ENCODE measurements at regions not wholly inside any gene's neighbourhood (a gene's known extent, or its start where the extent isn't known, plus 50 kb on each side); places are given as distances from the start of the nearest gene placed in this dataset.
"Not testable (repeated sequence)": the region's sequence is repeated elsewhere in the genome, so short reads cannot be mapped to it uniquely, and the experiment has no call there.

DNA sequence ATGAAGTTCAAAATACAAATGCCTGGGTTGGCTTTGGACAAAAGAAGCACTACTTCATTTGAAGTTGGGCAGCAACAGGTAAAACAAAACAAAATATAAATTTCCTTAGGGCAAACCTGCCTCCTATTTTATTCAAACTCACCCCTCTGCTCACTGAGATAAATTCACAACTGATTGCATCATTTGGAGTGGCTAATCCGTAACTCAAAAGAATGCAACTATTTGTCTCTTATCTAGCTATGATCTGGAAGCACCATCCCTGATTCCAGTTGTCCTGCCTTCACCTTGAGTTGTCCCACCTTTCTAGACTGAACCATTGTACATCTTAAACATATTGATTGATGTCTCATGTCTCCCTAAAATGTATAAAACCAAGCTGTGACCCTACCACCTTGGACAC is 145.0 kb downstream of the CCER1 start:
- Mint-ChIP-seq H3K4me1 (ENCODE audit: low read depth) (no peaks in the 10 kb centered on the region), H3K4me3 (no peak overlapping the region), H3K9me3 (peaks cover 3% of the 10 kb centered on the region), H3K27me3 (ENCODE audit: low read depth) (peaks cover 2% of the 10 kb centered on the region), H3K36me3 (ENCODE audit: insufficient read depth) (no peaks in the 10 kb centered on the region)
- DNase-seq (no peak), ATAC-seq (no peak)

DNA sequence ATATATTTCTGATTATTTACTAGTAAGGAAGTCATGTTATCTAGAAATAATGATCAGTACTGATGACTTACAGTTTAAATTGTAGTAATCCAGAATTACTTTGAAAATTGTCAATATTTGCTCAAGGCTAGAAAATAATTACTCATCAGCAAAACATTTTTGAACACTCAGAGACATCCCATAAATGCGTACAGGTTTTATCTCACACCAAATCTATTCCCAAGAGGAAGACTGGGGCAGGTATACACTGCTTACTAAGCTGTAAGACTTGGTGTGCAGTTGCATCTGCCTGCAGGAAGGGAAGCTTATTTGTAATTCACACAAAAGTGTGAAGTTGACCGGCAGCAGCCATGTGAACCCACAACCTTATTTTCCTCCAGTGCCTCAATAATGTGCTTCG is 146.4 kb downstream of the CCER1 start:
- no peak for DNase-seq
- H3K27me3 Mint-ChIP-seq (ENCODE audit: low read depth) = peaks cover 2% of the 10 kb centered on the region
- peaks cover 2% of the 10 kb centered on the region for H3K9me3 Mint-ChIP-seq
- no peaks in the 10 kb centered on the region for H3K4me1 Mint-ChIP-seq (ENCODE audit: low read depth)
- no peak overlapping the region for H3K4me3 Mint-ChIP-seq
- no peak for ATAC-seq
- H3K36me3 Mint-ChIP-seq (ENCODE audit: insufficient read depth) = no peaks in the 10 kb centered on the region

DNA sequence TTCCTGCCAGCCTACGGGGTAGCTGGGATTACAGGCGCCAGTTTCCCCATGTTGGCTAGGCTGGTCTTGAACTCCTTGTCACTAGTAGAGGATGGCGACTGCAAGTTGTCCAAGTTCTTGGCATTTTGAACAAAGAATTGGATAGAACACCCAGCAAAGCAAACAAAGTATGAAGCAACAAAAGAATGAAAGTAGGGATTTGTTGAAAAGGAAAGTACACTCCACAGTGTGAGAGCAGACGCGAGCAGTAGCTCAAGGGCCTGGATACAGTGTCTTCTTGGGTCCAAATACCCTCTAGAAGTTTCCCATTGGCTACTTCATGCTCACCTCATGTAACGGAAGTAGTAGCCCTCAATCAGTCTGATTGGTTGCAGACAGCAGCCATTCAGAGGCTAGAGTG is 152.2 kb downstream of the CCER1 start:
- H3K36me3 Mint-ChIP-seq (ENCODE audit: insufficient read depth) = no peaks in the 10 kb centered on the region
- H3K4me1 Mint-ChIP-seq (ENCODE audit: low read depth) = no peaks in the 10 kb centered on the region
- H3K27me3 Mint-ChIP-seq (ENCODE audit: low read depth) = peaks cover 2% of the 10 kb centered on the region
- DNase-seq (no peak), ATAC-seq (no peak)
- no peak overlapping the region for H3K4me3 Mint-ChIP-seq
- H3K9me3 Mint-ChIP-seq = no peaks in the 10 kb centered on the region

DNA sequence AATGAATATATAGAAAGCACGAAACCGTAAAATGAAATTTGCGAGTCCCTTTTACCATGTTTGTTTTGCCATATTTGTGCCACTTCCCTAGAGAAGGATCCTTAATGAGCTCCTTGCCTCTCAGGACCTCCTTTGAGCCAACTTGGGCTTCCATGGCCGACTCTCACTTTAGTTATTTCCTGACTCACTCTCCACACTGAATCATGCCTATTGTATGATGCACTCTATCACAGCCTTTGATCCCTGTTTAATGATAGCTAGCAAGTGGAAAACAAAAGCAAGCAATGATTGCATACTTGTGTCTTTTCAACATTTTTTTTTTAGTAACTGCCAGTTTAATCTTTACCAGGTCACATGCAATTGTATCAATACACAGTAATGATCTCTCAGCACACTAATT is 153.2 kb downstream of the CCER1 start:
- DNase-seq = no peak
- H3K36me3 Mint-ChIP-seq (ENCODE audit: insufficient read depth) = no peaks in the 10 kb centered on the region
- H3K9me3 Mint-ChIP-seq = no peaks in the 10 kb centered on the region
- no peak overlapping the region for H3K4me3 Mint-ChIP-seq
- no peaks in the 10 kb centered on the region for H3K4me1 Mint-ChIP-seq (ENCODE audit: low read depth)
- no peaks in the 10 kb centered on the region for H3K27me3 Mint-ChIP-seq (ENCODE audit: low read depth)
- no peak for ATAC-seq

DNA sequence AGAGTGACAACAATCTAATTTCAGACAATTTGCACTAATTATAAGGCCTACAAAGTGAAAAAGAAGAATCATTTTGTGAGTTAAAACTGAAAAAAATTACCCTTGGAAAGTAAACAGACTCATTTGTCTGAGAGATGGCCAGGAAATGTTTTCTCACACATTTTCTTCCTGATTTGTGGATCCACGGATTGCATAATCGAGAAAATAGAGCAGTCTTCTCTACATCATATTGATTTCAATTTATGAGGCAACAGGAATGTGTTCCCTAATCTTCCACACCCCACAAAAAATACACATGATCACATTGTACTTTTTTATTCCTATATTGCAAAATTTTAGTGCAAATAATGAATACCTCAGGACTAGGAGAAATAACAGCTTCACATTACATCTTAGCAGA is 160.8 kb downstream of the CCER1 start:
- no peaks in the 10 kb centered on the region for H3K9me3 Mint-ChIP-seq
- DNase-seq = no peak
- no peaks in the 10 kb centered on the region for H3K4me1 Mint-ChIP-seq (ENCODE audit: low read depth)
- no peak for ATAC-seq
- H3K27me3 Mint-ChIP-seq (ENCODE audit: low read depth) = no peaks in the 10 kb centered on the region
- no peaks in the 10 kb centered on the region for H3K36me3 Mint-ChIP-seq (ENCODE audit: insufficient read depth)
- H3K4me3 Mint-ChIP-seq = no peak overlapping the region

GRCh38 chr12:90792718-90793117 is 162.3 kb downstream of the CCER1 start:
- not testable (repeated sequence) for H3K4me3 Mint-ChIP-seq; H3K36me3 Mint-ChIP-seq (ENCODE audit: insufficient read depth); H3K27me3 Mint-ChIP-seq (ENCODE audit: low read depth); DNase-seq; ATAC-seq; H3K9me3 Mint-ChIP-seq; H3K4me1 Mint-ChIP-seq (ENCODE audit: low read depth)

- no peaks in the 10 kb centered on the region for H3K4me1 Mint-ChIP-seq (ENCODE audit: low read depth)
- DNase-seq = no peak
- no peak overlapping the region for H3K4me3 Mint-ChIP-seq
- no peaks in the 10 kb centered on the region for H3K27me3 Mint-ChIP-seq (ENCODE audit: low read depth)
- no peaks in the 10 kb centered on the region for H3K36me3 Mint-ChIP-seq (ENCODE audit: insufficient read depth)
- no peak for ATAC-seq
- H3K9me3 Mint-ChIP-seq = no peaks in the 10 kb centered on the region
Measured at GRCh38 chr12:90791445-90791844, 163.5 kb downstream of the CCER1 start.

GRCh38 chr12:90790747-90791146 is 164.2 kb downstream of the CCER1 start:
- Mint-ChIP-seq H3K36me3 (ENCODE audit: insufficient read depth) (no peaks in the 10 kb centered on the region), H3K9me3 (no peaks in the 10 kb centered on the region), H3K4me1 (ENCODE audit: low read depth) (no peaks in the 10 kb centered on the region), H3K4me3 (no peak overlapping the region), H3K27me3 (ENCODE audit: low read depth) (no peaks in the 10 kb centered on the region)
- DNase-seq (no peak), ATAC-seq (no peak)

DNA sequence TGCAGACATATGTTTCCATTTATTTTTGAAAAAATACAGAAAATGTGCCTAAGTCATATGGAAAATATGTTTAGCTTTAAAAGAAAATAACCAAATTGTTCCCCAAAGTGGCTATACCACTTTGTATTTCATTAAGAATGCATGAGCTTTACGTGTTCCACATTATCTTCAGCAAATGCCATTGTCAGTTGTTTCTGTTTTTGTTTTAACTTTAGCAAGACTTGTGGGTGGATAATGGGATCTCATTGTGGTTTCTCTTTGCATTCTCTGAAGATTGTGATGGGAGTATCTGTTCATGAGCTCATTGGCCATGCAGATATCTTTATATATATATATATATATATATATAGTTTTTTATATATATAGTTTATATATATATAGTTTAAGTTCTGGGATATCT is 181.5 kb downstream of the CCER1 start:
- no peaks in the 10 kb centered on the region for H3K4me1 Mint-ChIP-seq (ENCODE audit: low read depth)
- H3K9me3 Mint-ChIP-seq = no peaks in the 10 kb centered on the region
- no peak for DNase-seq
- H3K4me3 Mint-ChIP-seq = no peak overlapping the region
- no peaks in the 10 kb centered on the region for H3K36me3 Mint-ChIP-seq (ENCODE audit: insufficient read depth)
- peaks cover 2% of the 10 kb centered on the region for H3K27me3 Mint-ChIP-seq (ENCODE audit: low read depth)
- no peak for ATAC-seq

GRCh38 chr12:90770861-90771260 is 184.1 kb downstream of the CCER1 start:
- no peak for ATAC-seq
- H3K4me3 Mint-ChIP-seq = no peak overlapping the region

DNA sequence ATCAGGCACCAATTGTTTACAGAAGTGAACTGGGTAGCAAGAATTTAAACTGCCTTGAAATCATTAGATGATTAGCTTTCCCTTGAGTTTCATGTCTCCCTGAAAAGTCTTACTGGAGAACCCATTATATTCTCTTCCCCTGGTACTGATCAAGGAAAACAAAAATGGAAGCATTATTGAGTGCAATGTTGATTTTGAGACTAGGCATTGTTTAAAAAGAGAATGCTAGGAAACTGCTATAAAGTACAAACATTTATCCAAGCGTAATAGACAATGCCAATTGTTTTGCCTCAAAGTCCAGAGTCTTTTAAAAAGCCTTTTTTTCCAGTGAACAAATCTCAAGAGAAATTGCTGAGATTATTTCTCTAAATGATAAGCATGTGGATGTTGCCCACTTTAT is 197.0 kb downstream of the CCER1 start:
- Mint-ChIP-seq H3K9me3 (peaks cover 7% of the 10 kb centered on the region), H3K27me3 (ENCODE audit: low read depth) (no peaks in the 10 kb centered on the region), H3K4me3 (no peak overlapping the region), H3K4me1 (ENCODE audit: low read depth) (no peaks in the 10 kb centered on the region), H3K36me3 (ENCODE audit: insufficient read depth) (no peaks in the 10 kb centered on the region)
- DNase-seq (no peak), ATAC-seq (no peak)

More at GRCh38 chr12:90770861-90771260, 184.1 kb downstream of the CCER1 start:
- Mint-ChIP-seq H3K27me3 (ENCODE audit: low read depth) (peaks cover 2% of the 10 kb centered on the region), H3K36me3 (ENCODE audit: insufficient read depth) (no peaks in the 10 kb centered on the region), H3K4me1 (ENCODE audit: low read depth) (no peaks in the 10 kb centered on the region), H3K9me3 (no peaks in the 10 kb centered on the region)
- no peak for DNase-seq

- no peaks in the 10 kb centered on the region for H3K36me3 Mint-ChIP-seq (ENCODE audit: insufficient read depth)
- H3K27me3 Mint-ChIP-seq (ENCODE audit: low read depth) = no peaks in the 10 kb centered on the region
- no peaks in the 10 kb centered on the region for H3K4me1 Mint-ChIP-seq (ENCODE audit: low read depth)
- H3K9me3 Mint-ChIP-seq = peaks cover 4% of the 10 kb centered on the region
- DNase-seq (no peak), ATAC-seq (no peak)
- no peak overlapping the region for H3K4me3 Mint-ChIP-seq
Measured at GRCh38 chr12:90745211-90745610, 209.8 kb downstream of the CCER1 start.

DNA sequence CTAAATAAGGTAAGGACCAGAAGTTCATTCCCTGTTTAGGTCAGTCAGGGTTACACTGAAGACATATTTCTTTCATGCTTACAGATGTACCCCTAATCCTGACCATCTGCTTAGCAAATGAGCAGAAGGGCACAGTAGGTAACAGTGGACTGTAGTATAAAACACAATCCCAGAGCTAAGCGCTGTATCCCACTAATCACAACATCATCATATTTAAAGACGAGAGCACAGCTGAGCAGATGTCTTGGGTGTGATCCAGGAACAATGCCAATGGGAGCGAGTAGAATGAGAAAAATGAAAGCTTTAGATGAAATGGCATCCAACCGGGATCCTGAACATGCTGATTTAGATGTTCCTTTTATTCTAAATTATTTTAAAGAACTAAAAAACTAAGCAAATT is 213.4 kb downstream of the CCER1 start:
- H3K4me1 Mint-ChIP-seq (ENCODE audit: low read depth) = no peaks in the 10 kb centered on the region
- DNase-seq (no peak), ATAC-seq (no peak)
- H3K4me3 Mint-ChIP-seq = no peak overlapping the region
- H3K27me3 Mint-ChIP-seq (ENCODE audit: low read depth) = no peaks in the 10 kb centered on the region
- H3K36me3 Mint-ChIP-seq (ENCODE audit: insufficient read depth) = no peaks in the 10 kb centered on the region
- H3K9me3 Mint-ChIP-seq = peaks cover 6% of the 10 kb centered on the region

GRCh38 chr12:90729736-90730135 is 225.2 kb downstream of the CCER1 start:
- Mint-ChIP-seq H3K4me1 (ENCODE audit: low read depth) (no peaks in the 10 kb centered on the region), H3K9me3 (no peaks in the 10 kb centered on the region), H3K4me3 (no peak overlapping the region), H3K27me3 (ENCODE audit: low read depth) (no peaks in the 10 kb centered on the region), H3K36me3 (ENCODE audit: insufficient read depth) (no peaks in the 10 kb centered on the region)
- ATAC-seq (no peak), DNase-seq (no peak)

DNA sequence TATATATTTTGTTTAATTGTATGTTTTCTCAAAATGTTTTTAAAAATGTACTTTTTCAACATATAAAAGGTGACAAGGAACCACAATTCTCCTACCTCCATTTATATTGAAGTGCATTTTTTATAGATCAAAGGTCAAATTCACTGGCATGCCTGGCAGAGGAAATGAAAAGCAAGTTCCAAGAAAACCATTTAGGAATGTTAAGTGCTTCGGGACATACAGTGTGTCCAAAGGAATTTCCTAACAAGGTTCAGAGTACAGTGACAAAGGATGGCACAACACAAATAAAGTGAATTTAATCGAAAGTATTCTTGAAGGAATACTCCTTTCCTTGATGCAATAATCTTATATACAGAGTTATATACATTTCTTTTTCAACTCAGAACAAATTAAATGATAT is 242.3 kb downstream of the CCER1 start:
- no peaks in the 10 kb centered on the region for H3K27me3 Mint-ChIP-seq (ENCODE audit: low read depth)
- no peaks in the 10 kb centered on the region for H3K9me3 Mint-ChIP-seq
- H3K4me1 Mint-ChIP-seq (ENCODE audit: low read depth) = no peaks in the 10 kb centered on the region
- H3K4me3 Mint-ChIP-seq = no peak overlapping the region
- DNase-seq = no peak
- no peak for ATAC-seq
- H3K36me3 Mint-ChIP-seq (ENCODE audit: insufficient read depth) = no peaks in the 10 kb centered on the region

GRCh38 chr12:90710711-90711110 is 244.3 kb downstream of the CCER1 start:
- Mint-ChIP-seq H3K27me3 (ENCODE audit: low read depth) (no peaks in the 10 kb centered on the region), H3K4me1 (ENCODE audit: low read depth) (no peaks in the 10 kb centered on the region), H3K9me3 (no peaks in the 10 kb centered on the region), H3K36me3 (ENCODE audit: insufficient read depth) (no peaks in the 10 kb centered on the region), H3K4me3 (no peak overlapping the region)
- DNase-seq (no peak), ATAC-seq (no peak)
